Chondrocyte (in vitro differentiated cells): ENCODE measurements at regions not wholly inside any gene's neighbourhood (a gene's known extent, or its start where the extent isn't known, plus 50 kb on each side); places are given as distances from the start of the nearest gene placed in this dataset.

Experiments
- DNase-seq: peaks from one replicate; pipeline ENCODE4 v3.0.0; 2021; ENCODE audit warnings: mixed read lengths, low spot score
- H3K27ac Mint-ChIP-seq: one replicate; pipeline ENCODE4 v1.8.0; 2021; ENCODE audit warnings: mild to moderate bottlenecking, moderate library complexity, mixed read lengths; ENCODE audit not compliant: unreplicated experiment
- H3K27me3 Mint-ChIP-seq: 2 replicates; pipeline ENCODE4 v1.8.0; 2021; ENCODE audit warnings: low read depth, mixed read lengths
- H3K36me3 Mint-ChIP-seq: 2 replicates; pipeline ENCODE4 v1.8.0; 2021; ENCODE audit warnings: low read depth, mixed read lengths
- H3K4me1 Mint-ChIP-seq: 2 replicates; pipeline ENCODE4 v1.8.0; 2021; ENCODE audit warnings: low read depth, mild to moderate bottlenecking, mixed read lengths
- H3K4me3 Mint-ChIP-seq: one replicate; pipeline ENCODE4 v1.8.0; 2021; ENCODE audit warnings: mild to moderate bottlenecking, moderate library complexity, mixed read lengths; ENCODE audit not compliant: unreplicated experiment
- H3K9me3 Mint-ChIP-seq: 2 replicates; pipeline ENCODE4 v1.8.0; 2021; ENCODE audit warnings: low read depth, mixed read lengths
- TF ChIP-seq, protein P1 (sequence below): fragments of 200-600 bp; sonication (generic); IDR thresholded peaks from 2 replicates; pipeline ENCODE4 v1.5.0; 2021; ENCODE audit warnings: antibody characterized with exemption, mild to moderate bottlenecking, moderate library complexity

DNA sequence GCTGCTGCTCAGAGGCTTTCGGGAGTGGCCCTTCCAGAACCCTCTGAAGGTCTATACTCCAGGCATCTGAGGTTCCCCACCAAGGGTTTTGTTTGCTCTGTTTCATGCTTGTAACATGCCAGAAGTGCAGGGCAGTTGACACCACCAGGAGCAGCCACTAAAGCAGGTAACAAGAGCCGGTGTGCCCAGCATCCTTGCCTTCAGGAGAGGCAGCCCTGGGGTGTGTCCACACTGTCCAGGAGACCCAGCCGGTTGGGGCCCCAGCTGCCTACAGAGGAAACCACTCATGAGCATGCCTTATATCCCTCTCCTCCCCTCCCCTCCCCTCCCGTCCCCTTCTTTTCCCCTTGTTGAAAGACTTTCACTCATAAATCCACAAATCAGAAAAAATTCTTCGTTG is 93.1 kb downstream of the CD8B2 start:
- Mint-ChIP-seq H3K4me1 (peaks cover 60% of the 10 kb centered on the region), H3K4me3 (no peak overlapping the region), H3K36me3 (no peaks in the 10 kb centered on the region), H3K27ac (no peak overlapping the region), H3K27me3 (peaks cover 5% of the 10 kb centered on the region), H3K9me3 (no peaks in the 10 kb centered on the region)
- TF ChIP-seq, protein P1, sequence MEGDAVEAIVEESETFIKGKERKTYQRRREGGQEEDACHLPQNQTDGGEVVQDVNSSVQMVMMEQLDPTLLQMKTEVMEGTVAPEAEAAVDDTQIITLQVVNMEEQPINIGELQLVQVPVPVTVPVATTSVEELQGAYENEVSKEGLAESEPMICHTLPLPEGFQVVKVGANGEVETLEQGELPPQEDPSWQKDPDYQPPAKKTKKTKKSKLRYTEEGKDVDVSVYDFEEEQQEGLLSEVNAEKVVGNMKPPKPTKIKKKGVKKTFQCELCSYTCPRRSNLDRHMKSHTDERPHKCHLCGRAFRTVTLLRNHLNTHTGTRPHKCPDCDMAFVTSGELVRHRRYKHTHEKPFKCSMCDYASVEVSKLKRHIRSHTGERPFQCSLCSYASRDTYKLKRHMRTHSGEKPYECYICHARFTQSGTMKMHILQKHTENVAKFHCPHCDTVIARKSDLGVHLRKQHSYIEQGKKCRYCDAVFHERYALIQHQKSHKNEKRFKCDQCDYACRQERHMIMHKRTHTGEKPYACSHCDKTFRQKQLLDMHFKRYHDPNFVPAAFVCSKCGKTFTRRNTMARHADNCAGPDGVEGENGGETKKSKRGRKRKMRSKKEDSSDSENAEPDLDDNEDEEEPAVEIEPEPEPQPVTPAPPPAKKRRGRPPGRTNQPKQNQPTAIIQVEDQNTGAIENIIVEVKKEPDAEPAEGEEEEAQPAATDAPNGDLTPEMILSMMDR = no peak
- DNase-seq = peak; percentile 69

DNA sequence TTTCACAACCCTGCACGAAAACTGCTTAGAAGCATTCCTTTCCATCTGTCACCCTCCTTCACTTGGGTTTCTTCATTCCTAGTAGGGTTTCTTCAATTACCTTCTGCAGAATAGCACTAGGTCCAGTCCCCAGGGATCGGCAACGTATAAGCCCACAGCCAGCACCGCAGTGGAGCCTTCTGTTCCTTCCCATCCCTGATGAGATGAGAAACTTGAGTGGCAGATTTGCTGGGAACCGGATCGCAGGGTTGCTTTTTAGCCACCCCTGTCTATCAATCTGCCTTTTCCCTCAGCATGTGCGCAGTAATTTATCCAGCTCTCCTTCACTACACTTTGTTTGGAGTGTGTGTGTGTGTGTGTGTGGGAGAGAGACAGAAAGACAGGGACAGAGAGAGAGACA is 94.2 kb downstream of the CD8B2 start:
- DNase-seq = no peak
- H3K27ac Mint-ChIP-seq = no peak overlapping the region
- H3K9me3 Mint-ChIP-seq = no peaks in the 10 kb centered on the region
- no peaks in the 10 kb centered on the region for H3K36me3 Mint-ChIP-seq
- peak overlapping the region; percentile 76 for H3K4me3 Mint-ChIP-seq
- TF ChIP-seq, protein P1 = no peak
- H3K4me1 Mint-ChIP-seq = peaks cover 49% of the 10 kb centered on the region
- peaks cover 16% of the 10 kb centered on the region for H3K27me3 Mint-ChIP-seq

DNA sequence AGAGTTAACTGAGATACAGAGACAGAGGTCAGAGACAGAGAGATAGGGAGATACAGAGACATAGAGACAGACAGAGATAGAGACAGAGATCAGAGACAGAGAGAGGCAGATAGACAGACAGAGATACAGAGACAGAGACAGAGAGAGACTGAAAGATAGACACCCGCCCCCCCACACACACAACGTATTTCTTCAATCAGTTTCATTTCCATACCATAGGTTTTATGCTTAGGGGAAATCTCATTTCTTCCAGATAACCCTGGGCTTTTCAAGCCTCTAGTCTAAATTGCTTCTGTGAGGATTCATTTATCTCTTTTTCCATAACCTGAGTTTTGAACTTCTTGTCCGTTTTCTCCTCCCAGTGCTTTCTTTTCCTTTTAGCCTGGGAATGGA is 94.6 kb downstream of the CD8B2 start:
- no peaks in the 10 kb centered on the region for H3K36me3 Mint-ChIP-seq
- peaks cover 16% of the 10 kb centered on the region for H3K27me3 Mint-ChIP-seq
- no peak for DNase-seq
- H3K27ac Mint-ChIP-seq = peak overlapping the region; percentile 93
- TF ChIP-seq, protein P1 = no peak
- H3K4me1 Mint-ChIP-seq = peaks cover 44% of the 10 kb centered on the region
- no peaks in the 10 kb centered on the region for H3K9me3 Mint-ChIP-seq
- peak overlapping the region; percentile 76 for H3K4me3 Mint-ChIP-seq

DNA sequence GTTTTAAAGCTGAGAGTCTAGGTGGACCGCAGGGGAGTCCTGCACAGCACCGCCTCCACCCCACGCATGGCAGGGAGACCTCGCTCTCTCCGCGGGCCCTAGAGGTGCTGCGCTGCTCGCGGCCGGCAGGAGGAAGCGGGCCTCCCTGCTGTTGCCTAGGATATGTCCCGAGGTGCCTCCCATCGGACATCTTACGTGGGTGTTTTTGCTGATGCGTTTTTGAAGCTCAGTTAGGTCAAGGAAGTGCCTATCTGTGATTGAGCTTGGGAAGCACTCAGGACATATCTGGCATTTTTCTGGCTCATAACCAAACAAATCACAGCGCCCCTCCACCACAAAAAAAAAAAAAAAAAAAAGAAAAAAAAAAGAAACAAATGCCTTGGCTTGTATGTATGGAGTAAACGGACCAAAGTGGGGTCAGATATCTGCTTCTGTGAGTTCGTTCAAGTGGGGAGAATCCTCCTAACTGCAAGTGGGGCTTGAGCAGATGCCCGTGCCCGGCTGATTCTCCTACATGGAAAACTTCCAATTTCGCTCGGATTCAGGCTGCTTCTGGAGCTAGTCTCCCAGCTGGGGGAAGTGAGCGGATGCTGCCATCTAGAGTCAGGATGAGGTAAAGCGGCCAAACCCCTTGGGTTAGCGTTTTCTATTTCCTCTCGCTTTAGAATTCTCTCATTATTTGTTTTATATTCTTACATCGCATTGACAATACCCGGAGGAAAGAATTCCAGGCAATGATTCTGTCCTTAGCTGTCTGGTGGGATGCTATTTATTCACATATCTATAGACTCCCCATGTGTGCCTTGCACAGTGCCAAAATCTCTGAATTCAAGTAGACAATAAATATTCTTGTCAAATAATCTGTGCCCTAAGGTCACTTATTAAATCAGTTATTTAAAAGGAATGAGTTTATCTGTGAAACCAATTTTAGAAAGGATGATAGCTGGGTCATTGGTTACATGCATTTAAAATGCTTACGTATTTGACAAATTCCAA is 95.3 kb downstream of the CD8B2 start:
- Mint-ChIP-seq H3K9me3 (no peaks in the 10 kb centered on the region), H3K4me3 (peak overlapping the region; percentile 76), H3K4me1 (peaks cover 40% of the 10 kb centered on the region), H3K27ac (peak overlapping the region; percentile 93), H3K36me3 (no peaks in the 10 kb centered on the region), H3K27me3 (peaks cover 20% of the 10 kb centered on the region)
- no peak for DNase-seq
- TF ChIP-seq, protein P1 = peak; percentile 87

DNA sequence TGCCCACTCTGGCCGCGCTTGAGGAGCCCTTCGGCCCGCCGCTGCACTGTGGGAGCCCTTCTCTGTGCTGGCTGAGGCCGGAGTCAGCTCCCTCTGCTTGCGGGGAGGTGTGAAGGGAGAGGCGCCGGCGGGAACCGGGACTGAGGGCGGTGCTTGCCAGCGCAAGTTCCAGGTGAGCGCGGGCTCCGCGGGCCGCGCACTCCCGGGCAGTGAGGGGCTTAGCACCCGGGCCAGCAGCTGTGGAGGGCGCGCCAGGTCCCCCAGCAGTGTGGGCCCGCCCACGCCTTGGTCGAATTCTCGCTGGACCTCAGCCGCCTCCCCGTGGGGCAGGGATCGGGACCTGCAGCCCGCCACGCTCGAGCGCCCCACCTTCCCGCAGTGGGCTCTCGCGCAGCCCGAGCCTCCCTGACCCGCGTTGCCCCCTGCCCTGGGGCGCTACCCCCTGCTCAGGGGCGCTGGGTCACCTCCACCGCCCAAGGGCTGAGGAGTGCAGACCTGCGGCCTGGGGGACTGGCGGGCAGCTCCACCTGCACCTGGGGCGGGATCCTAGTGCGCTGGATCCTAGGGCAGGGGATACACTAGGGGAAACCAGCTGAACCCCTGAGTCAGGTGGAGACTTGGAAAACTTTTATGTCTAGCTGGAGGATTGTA is 97.3 kb downstream of the CD8B2 start:
- Mint-ChIP-seq H3K9me3 (no peaks in the 10 kb centered on the region), H3K27ac (no peak overlapping the region), H3K4me3 (no peak overlapping the region), H3K27me3 (peaks cover 20% of the 10 kb centered on the region), H3K36me3 (no peaks in the 10 kb centered on the region), H3K4me1 (peaks cover 33% of the 10 kb centered on the region)
- no peak for DNase-seq
- TF ChIP-seq, protein P1 = no peak
